DMS53 treated with DMSO at 0.1 percent for 48 hours (cell line): ENCODE measurements at regions not wholly inside any gene's neighbourhood (a gene's known extent, or its start where the extent isn't known, plus 50 kb on each side); places are given as distances from the start of the nearest gene placed in this dataset.

Experiments
- DNase-seq: peaks from one replicate; lab custom pipeline; 2025; ENCODE audit not compliant: unreplicated experiment; lab: John Stamatoyannopoulos, UW

- no peak for DNase-seq
Observed at GRCh38 chr21:16570856-16571255, 841.1 kb downstream of the USP25 start.

GRCh38 chr21:16571594-16571993 is 841.8 kb downstream of the USP25 start:
- no peak for DNase-seq

- no peak for DNase-seq
Observed at GRCh38 chr21:16572032-16572431, 842.2 kb downstream of the USP25 start.

- no peak for DNase-seq
Observed at GRCh38 chr21:16573578-16573977, 843.8 kb downstream of the USP25 start.

- DNase-seq = no peak
Observed at GRCh38 chr21:16577975-16578374, 848.2 kb downstream of the USP25 start.

- DNase-seq = no peak
Observed at GRCh38 chr21:16578912-16579311, 849.1 kb downstream of the USP25 start.

- DNase-seq = no peak
Observed at GRCh38 chr21:16579538-16579937, 849.8 kb downstream of the USP25 start.

GRCh38 chr21:16580661-16581060 is 850.9 kb downstream of the USP25 start:
- DNase-seq = no peak

GRCh38 chr21:16583556-16583955 is 853.8 kb downstream of the USP25 start:
- DNase-seq = no peak

GRCh38 chr21:16584756-16585155 is 855.0 kb downstream of the USP25 start:
- no peak for DNase-seq

- no peak for DNase-seq
Observed at GRCh38 chr21:16585896-16586295, 856.1 kb downstream of the USP25 start.

GRCh38 chr21:16587141-16587581 is 857.4 kb downstream of the USP25 start:
- peak; percentile 80 for DNase-seq

- peak; percentile 36 for DNase-seq
Observed at GRCh38 chr21:16587681-16588375, 858.0 kb downstream of the USP25 start.

GRCh38 chr21:16588433-16588860 is 858.7 kb downstream of the USP25 start:
- peak; percentile 55 for DNase-seq

- DNase-seq = no peak
Observed at GRCh38 chr21:16589006-16589898, 859.5 kb downstream of the USP25 start.

- no peak for DNase-seq
Observed at GRCh38 chr21:16590186-16590585, 860.4 kb downstream of the USP25 start.

GRCh38 chr21:16590641-16591292 is 861.0 kb downstream of the USP25 start:
- DNase-seq = no peak

- DNase-seq = no peak
Observed at GRCh38 chr21:16592381-16592780, 862.6 kb downstream of the USP25 start.

- DNase-seq = no peak
Observed at GRCh38 chr21:16594191-16594590, 864.4 kb downstream of the USP25 start.

- no peak for DNase-seq
Observed at GRCh38 chr21:16596369-16596768, 866.6 kb downstream of the USP25 start.

- no peak for DNase-seq
Observed at GRCh38 chr21:16597753-16598152, 868.0 kb downstream of the USP25 start.

- DNase-seq = no peak
Observed at GRCh38 chr21:16605597-16605996, 875.8 kb downstream of the USP25 start.
